SJSA1 (cell line): ENCODE measurements at regions not wholly inside any gene's neighbourhood (a gene's known extent, or its start where the extent isn't known, plus 50 kb on each side); places are given as distances from the start of the nearest gene placed in this dataset.

Source experiments
- DNase-seq, 2 experiments: peaks; one replicate each; pipeline ENCODE4 v3.0.0-alpha.2; 2015 to 2020; ENCODE audit warnings: low spot score in 2 of 2, low read depth in 1 of 2
- H3K27ac ChIP-seq: fragments of 250-450 bp; sonication (Bioruptor Pico); 2 replicates; pipeline ENCODE4 v1.5.1; 2020; ENCODE audit warnings: mild to moderate bottlenecking, moderate library complexity
- H3K27me3 ChIP-seq: fragments of 250-450 bp; sonication (Bioruptor Pico); replicated peaks from 2 replicates; pipeline ENCODE4 v1.5.1; 2020; ENCODE audit warnings: mild to moderate bottlenecking, moderate library complexity
- H3K36me3 ChIP-seq: fragments of 250-450 bp; sonication (Bioruptor Pico); 2 replicates; pipeline ENCODE4 v1.5.1; 2020; ENCODE audit warnings: mild to moderate bottlenecking
- H3K4me1 ChIP-seq: fragments of 250-450 bp; sonication (Bioruptor Pico); replicated peaks from 2 replicates; pipeline ENCODE4 v1.6.1; 2021; ENCODE audit warnings: mild to moderate bottlenecking
- H3K4me3 ChIP-seq: fragments of 250-450 bp; sonication (Bioruptor Pico); 2 replicates; pipeline ENCODE4 v1.5.1; 2020; ENCODE audit warnings: mild to moderate bottlenecking
- H3K9me3 ChIP-seq: fragments of 250-450 bp; sonication (Bioruptor Pico); replicated peaks from 2 replicates; pipeline ENCODE4 v1.5.1; 2020; ENCODE audit warnings: mild to moderate bottlenecking

DNA sequence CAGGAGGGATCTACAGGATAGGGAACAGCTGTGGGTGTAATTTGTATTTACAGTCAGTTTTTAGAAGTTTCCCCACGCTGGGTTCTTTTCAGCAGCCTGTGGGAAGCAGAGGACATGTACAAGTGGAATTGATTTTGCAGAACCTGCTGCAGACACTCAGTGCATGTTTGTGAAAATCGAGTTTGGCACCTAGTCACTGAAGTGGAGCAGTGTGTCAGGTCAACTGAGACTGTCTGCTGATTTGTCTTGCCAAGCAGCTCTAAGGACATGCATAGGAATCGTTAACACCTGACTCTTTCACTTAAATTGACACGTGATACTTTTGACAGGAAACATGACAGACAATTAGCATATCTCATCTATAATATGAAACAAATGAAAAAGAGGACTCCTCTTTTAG is 416.6 kb downstream of the TMX3 start:
- H3K4me1 ChIP-seq, result no peaks in the 10 kb centered on the region
- H3K9me3 ChIP-seq, result no peaks in the 10 kb centered on the region
- no peak overlapping the region for H3K4me3 ChIP-seq
- no peak overlapping the region for H3K27ac ChIP-seq
- DNase-seq, result no peak
- no peaks in the 10 kb centered on the region for H3K36me3 ChIP-seq
- H3K27me3 ChIP-seq, result no peaks in the 10 kb centered on the region

DNA sequence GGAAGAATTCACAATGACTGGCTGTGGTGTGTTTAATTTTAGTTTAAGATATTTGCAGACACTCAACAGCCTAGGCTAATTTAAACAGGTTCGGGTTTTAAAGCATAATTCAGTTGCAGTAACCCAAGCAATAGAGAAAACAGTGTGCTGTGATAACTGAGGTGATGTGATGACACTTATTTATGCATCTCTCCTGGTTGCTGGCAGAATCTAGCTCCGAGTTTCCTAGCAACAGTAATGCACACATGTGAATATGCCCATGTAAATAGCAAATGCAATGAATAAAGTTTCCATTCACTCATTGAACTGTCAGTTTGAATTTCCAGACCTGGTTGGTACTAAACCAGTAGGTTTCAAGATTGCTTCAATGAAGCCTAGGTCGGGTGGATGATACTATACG is 426.5 kb downstream of the TMX3 start:
- Histone ChIP-seq H3K27ac (no peak overlapping the region), H3K4me3 (no peak overlapping the region), H3K9me3 (no peaks in the 10 kb centered on the region), H3K4me1 (no peaks in the 10 kb centered on the region), H3K36me3 (no peaks in the 10 kb centered on the region), H3K27me3 (no peaks in the 10 kb centered on the region)
- DNase-seq, result no peak

DNA sequence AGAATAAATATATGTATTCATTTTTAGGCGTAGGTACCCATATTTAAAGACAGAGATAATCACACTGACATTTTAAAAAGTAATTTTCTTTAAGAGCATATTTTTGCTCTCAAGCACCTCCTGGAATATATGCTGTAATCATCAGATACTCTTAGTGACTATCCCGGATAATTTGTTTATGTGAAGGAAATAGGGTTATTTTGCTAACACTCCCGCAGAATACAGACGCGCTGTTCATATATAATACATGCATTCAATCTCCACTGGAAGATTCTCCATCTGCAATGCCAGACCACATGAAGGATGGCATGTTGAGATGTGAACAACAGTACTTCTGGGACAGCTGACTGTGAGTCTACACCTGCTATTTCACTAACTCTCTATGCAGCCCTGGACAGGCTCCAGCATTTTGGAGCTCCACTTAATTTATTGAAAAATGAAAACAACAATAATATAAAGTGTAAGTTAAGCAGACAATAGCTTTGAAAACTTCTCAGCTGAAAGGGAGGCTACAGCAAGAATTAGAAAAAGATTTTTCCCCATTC is 430.6 kb downstream of the TMX3 start:
- no peak for DNase-seq
- no peaks in the 10 kb centered on the region for H3K36me3 ChIP-seq
- no peak overlapping the region for H3K27ac ChIP-seq
- H3K9me3 ChIP-seq, result no peaks in the 10 kb centered on the region
- H3K4me1 ChIP-seq, result no peaks in the 10 kb centered on the region
- no peaks in the 10 kb centered on the region for H3K27me3 ChIP-seq
- no peak overlapping the region for H3K4me3 ChIP-seq

DNA sequence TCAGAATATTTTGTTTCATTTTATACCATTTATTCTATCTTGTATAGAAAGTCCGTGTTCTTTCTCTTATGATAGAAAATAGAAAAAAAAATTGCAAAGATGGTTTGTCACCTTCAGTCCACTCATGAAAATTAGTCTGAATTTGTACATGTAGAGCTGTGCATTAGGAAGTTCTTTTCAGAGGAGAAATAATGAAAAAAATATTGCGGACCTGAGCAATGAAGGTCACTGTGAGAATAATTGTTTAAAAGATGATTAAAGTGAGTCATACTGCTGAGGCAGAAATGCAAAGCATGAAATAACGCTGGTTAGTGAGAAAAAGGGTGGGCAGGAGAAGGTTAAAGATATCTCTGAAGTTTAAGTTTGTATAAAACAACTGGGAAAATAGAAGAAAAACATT is 431.1 kb downstream of the TMX3 start:
- H3K27ac ChIP-seq, result no peak overlapping the region

DNA sequence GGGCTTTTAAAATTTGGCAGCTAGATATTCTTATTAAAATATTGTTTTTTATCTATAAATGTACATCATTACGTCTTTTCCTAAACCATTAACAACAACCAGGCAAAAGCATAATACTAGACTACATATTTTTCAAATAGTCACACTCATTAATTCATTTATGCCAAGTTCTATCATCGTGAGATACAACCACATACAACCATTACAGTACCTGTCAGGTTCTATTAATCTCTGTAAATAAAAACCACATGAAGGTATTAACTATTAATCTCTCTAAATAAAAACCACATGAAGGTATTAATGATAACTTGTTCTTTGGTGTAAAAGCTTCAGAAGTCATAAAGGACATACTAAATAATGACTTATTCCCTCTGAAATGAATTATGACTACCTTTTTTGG is 432.7 kb downstream of the TMX3 start:
- no peaks in the 10 kb centered on the region for H3K9me3 ChIP-seq
- H3K27ac ChIP-seq, result no peak overlapping the region
- no peaks in the 10 kb centered on the region for H3K36me3 ChIP-seq
- no peaks in the 10 kb centered on the region for H3K27me3 ChIP-seq
- DNase-seq, result no peak
- H3K4me3 ChIP-seq, result no peak overlapping the region
- no peaks in the 10 kb centered on the region for H3K4me1 ChIP-seq

More for the DNA sequence above, 431.1 kb downstream of the TMX3 start:
- no peak for DNase-seq
- Histone ChIP-seq H3K9me3 (no peaks in the 10 kb centered on the region), H3K36me3 (no peaks in the 10 kb centered on the region), H3K27me3 (no peaks in the 10 kb centered on the region), H3K4me3 (no peak overlapping the region), H3K4me1 (no peaks in the 10 kb centered on the region)

DNA sequence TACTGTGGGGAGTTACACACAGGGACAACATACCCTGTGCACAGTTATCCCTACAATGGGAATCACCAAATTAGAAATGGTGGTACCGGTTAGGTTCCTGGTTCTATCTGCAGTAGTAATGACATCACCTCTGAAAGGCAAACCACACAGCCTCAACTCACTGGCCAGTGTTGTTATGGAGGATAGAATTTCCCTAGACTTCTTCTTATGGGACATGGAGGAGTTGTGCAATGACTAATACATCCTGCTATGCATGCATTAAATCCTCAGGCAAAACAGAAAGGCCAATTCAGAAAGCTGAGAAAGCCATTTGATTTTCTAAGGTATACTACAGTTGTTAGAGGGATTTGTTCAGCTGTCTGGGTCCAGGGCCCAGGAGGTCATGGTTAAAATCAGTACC is 439.3 kb downstream of the TMX3 start:
- no peak overlapping the region for H3K4me3 ChIP-seq
- H3K4me1 ChIP-seq, result peaks cover 7% of the 10 kb centered on the region
- DNase-seq, result peak in 1 of 2 experiments; percentile 14
- H3K27ac ChIP-seq, result no peak overlapping the region
- 0 out of 2 replicates have a peak, but pooled peaks cover 2% of the 10 kb centered on the region for H3K9me3 ChIP-seq
- H3K27me3 ChIP-seq, result no peaks in the 10 kb centered on the region
- no peaks in the 10 kb centered on the region for H3K36me3 ChIP-seq

DNA sequence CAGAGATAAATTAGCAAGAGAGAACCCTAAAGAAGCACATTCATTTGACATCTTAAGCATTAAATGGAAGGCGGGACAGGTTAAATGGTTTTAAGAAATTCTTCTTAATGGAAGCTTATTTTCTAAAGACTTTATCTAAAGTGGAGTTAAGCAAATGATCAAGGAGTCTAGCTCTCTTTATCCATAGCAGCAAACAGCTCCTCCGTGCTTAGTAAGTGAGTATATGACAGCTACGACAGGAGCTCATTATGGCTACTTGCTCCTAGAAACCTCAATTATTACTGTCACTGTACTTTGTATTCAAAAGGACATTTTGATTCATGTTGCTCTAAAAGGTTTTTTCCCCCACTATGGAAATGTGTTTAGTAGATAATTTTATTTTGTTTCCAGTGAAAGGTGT is 444.9 kb downstream of the TMX3 start:
- H3K4me1 ChIP-seq, result no peaks in the 10 kb centered on the region
- no peak for DNase-seq
- no peaks in the 10 kb centered on the region for H3K27me3 ChIP-seq
- no peak overlapping the region for H3K27ac ChIP-seq
- H3K4me3 ChIP-seq, result no peak overlapping the region
- H3K36me3 ChIP-seq, result no peaks in the 10 kb centered on the region
- 0 out of 2 replicates have a peak, but pooled peaks cover 3% of the 10 kb centered on the region for H3K9me3 ChIP-seq

DNA sequence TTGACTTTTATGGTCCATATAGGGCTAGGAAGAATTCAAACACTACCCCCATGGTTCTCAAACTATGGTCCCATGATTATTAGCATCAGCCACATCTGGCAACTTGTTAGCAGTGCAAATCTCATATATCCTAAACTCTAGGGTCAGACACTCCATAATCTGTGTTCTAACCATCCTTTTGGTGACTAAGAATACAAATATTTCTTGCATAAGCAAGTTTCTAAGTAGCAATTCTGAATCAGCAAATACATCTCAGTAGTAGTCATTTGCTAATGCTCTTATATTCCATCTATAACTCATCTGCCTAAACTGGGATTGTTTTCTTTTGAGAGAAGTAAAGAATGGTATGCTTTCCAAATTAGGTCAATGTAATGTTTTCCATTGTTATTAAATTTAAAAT is 447.3 kb downstream of the TMX3 start:
- Histone ChIP-seq H3K27ac (no peak overlapping the region), H3K36me3 (no peaks in the 10 kb centered on the region), H3K4me3 (no peak overlapping the region), H3K27me3 (no peaks in the 10 kb centered on the region), H3K9me3 (0 out of 2 replicates have a peak, but pooled peaks cover 3% of the 10 kb centered on the region), H3K4me1 (peaks cover 8% of the 10 kb centered on the region; the same call in 1 of the 2 replicates)
- DNase-seq, result peak in 1 of 2 experiments; percentile 1

DNA sequence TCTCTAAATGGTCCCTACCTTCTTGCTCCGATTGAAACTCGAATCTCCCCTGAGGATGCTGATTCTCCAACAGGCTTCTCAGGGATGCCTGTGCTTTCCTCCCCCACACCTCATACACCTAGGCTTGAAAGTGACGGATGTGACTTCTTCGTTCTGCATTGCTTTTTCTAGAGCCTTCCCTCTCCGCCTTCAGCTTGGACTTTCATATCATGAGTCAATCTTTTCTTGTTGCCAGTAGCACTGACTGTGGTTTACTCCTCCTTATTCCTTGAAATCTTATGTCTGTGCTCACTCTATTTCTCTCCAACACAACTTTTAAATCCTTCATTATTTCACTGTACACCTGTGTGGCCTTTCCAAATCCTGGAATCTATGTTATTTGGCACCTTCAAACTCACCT is 451.4 kb downstream of the TMX3 start:
- peak in 1 of 2 experiments; percentile 23 for DNase-seq
- Histone ChIP-seq H3K27me3 (no peaks in the 10 kb centered on the region), H3K4me3 (no peak overlapping the region), H3K9me3 (no peaks in the 10 kb centered on the region), H3K36me3 (no peaks in the 10 kb centered on the region), H3K4me1 (peaks cover 11% of the 10 kb centered on the region; the same call in 1 of the 2 replicates), H3K27ac (peak overlapping the region; percentile 66)

DNA sequence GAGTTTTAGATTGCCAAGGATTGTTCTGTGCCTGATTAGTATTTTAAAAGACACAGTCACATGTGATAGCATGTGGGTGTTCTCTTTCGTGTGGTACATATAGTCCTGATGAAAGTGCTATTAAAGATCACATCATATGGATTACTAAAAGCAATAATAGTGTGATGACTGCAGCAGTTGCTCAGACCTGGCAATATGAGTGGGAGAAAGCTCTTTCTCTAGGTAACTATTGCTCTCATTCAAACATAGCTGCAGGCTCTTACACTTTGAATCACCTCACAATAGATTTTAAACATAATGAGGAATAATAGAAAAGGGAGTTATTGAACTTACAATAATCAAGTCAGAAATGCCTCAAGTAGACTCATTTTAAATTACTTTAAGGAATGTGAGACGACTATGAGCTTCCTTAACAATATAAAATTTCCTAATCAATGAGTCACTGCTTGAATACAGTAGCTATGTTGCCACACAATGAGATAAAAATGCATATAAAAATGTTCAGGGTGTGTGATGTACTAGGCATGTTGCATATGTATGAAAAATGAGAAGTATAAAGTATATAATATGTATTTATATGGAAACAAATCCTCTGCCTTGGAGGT is 452.1 kb downstream of the TMX3 start:
- Histone ChIP-seq H3K4me1 (peaks cover 11% of the 10 kb centered on the region; the same call in 1 of the 2 replicates), H3K9me3 (no peaks in the 10 kb centered on the region), H3K27me3 (no peaks in the 10 kb centered on the region), H3K4me3 (no peak overlapping the region), H3K36me3 (no peaks in the 10 kb centered on the region), H3K27ac (peak overlapping the region; percentile 66)
- DNase-seq, result peak in 1 of 2 experiments; percentile 23

DNA sequence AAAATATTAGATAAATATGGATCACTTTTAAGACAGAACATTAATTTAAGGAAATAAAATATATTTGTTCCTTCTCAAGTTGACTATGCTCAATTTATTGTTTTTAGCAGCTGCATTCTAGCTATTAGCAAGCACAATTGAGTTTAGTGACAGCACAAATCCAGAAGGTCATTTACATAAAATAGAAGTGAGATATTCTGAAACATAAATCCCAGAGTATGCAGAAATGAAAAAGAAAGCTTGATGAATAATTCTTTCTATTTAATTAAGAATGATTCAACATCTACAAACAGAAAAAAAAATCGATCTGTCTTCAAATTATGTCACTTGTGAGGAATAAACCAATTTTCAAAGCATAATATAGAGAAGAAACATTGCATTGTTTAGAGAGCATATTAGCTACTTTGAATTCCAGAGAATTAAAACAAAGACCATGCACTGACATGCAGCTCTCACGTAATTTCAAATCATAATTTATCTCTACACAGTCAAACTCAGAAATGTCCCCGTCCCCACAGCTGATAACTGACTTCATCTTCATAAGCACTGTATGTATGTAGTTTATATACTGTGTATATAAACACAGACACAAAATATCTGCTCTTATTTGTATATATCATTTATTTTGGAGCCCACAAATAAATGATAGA is 458.4 kb downstream of the TMX3 start:
- Histone ChIP-seq H3K9me3 (no peaks in the 10 kb centered on the region), H3K27me3 (no peaks in the 10 kb centered on the region), H3K4me3 (no peak overlapping the region), H3K36me3 (no peaks in the 10 kb centered on the region), H3K27ac (no peak overlapping the region), H3K4me1 (no peaks in the 10 kb centered on the region)
- no peak for DNase-seq

DNA sequence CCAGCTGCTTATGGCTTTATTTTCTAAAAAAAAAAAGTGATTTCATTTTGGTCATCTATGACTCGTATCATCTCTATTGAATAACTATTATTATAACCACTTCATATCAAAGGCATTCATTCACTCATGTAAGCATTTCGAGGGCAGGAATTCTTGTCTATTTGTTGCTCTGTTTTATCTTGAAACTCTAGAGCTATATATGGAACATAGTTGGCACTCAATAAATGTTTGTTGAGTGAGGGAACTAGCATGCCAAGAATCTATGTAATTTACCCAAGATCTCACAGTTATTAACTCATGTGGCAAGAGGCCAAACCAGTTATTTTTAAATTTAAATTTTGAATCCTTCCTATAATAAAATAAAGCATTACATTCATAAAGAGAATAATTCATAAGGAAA is 470.1 kb downstream of the TMX3 start:
- Histone ChIP-seq H3K4me3 (no peak overlapping the region), H3K27ac (no peak overlapping the region)

DNA sequence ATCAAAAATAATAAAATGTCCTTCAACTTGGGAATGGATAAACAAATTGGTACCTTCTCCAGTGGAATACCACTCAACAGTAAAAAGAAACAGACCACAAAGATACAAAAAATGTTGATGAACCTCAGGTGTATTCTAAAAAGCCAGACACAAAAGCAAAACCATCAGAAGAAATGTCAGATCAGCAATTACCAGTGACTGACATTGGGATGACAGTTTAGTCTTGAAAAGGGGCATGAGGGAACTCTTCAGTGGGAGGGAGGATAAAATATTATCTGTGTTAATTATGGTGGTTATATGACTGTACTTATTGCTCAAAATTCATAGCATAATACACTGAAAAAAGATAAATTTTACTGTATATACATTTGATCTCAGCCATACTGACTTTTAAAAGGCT is 473.0 kb downstream of the TMX3 start:
- no peak overlapping the region for H3K4me3 ChIP-seq
- H3K36me3 ChIP-seq, result no peaks in the 10 kb centered on the region
- H3K4me1 ChIP-seq, result no peaks in the 10 kb centered on the region
- no peak for DNase-seq
- H3K9me3 ChIP-seq, result no peaks in the 10 kb centered on the region
- no peaks in the 10 kb centered on the region for H3K27me3 ChIP-seq
- H3K27ac ChIP-seq, result no peak overlapping the region

More for the DNA sequence above, 470.1 kb downstream of the TMX3 start:
- no peak for DNase-seq
- Histone ChIP-seq H3K4me1 (no peaks in the 10 kb centered on the region), H3K27me3 (no peaks in the 10 kb centered on the region), H3K9me3 (no peaks in the 10 kb centered on the region), H3K36me3 (no peaks in the 10 kb centered on the region)

DNA sequence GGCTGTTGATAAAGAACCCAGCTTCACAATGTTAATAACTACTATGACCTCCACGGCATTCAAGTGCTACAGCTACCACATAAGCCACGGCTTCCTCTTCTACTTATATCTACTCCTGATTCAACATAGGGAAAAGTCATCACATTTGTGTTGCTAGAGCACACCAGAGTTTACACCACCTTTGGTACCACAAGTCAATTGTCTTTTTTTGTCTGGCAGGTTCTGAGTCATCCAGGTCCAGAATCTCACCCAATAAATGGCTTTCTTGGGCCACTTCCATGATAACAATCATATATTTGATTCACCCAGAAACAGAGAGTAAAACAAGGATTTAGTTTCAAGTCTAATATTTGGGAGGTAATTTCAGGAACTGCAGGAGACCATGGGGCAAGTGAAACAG is 480.2 kb downstream of the TMX3 start:
- H3K9me3 ChIP-seq, result no peaks in the 10 kb centered on the region

More for the DNA sequence above, 480.2 kb downstream of the TMX3 start:
- no peak overlapping the region for H3K27ac ChIP-seq
- no peak overlapping the region for H3K4me3 ChIP-seq
- H3K4me1 ChIP-seq, result no peaks in the 10 kb centered on the region
- H3K27me3 ChIP-seq, result no peaks in the 10 kb centered on the region
- no peaks in the 10 kb centered on the region for H3K36me3 ChIP-seq
- no peak for DNase-seq
